BE2C (cell line): ENCODE measurements at regions not wholly inside any gene's neighbourhood (a gene's known extent, or its start where the extent isn't known, plus 50 kb on each side); places are given as distances from the start of the nearest gene placed in this dataset.

Experiments
- DNase-seq: peaks from one replicate; pipeline ENCODE4 v3.0.0-alpha.2; 2020
- H3K27me3 ChIP-seq: fragments of 250-450 bp; sonication (Bioruptor Pico); 2 replicates; pipeline ENCODE4 v1.5.1; 2020; ENCODE audit warnings: mild to moderate bottlenecking
- H3K36me3 ChIP-seq: fragments of 250-450 bp; sonication (Bioruptor Pico); 2 replicates; pipeline ENCODE4 v1.5.1; 2020; ENCODE audit warnings: mild to moderate bottlenecking
- H3K4me1 ChIP-seq: fragments of 250-450 bp; sonication (Bioruptor Pico); 2 replicates; pipeline ENCODE4 v1.5.1; 2020
- H3K4me3 ChIP-seq: 2 replicates; pipeline ENCODE4 v1.5.1; 2011; ENCODE audit warnings: low read depth, low read length
- H3K9me3 ChIP-seq: fragments of 250-450 bp; sonication (Bioruptor Pico); 2 replicates; pipeline ENCODE4 v1.5.1; 2020
- TF ChIP-seq, protein P1 (sequence below): IDR thresholded peaks from 2 replicates; pipeline ENCODE4 v1.5.1; 2012; ENCODE audit warnings: mild to moderate bottlenecking, low read depth, low read length

DNA sequence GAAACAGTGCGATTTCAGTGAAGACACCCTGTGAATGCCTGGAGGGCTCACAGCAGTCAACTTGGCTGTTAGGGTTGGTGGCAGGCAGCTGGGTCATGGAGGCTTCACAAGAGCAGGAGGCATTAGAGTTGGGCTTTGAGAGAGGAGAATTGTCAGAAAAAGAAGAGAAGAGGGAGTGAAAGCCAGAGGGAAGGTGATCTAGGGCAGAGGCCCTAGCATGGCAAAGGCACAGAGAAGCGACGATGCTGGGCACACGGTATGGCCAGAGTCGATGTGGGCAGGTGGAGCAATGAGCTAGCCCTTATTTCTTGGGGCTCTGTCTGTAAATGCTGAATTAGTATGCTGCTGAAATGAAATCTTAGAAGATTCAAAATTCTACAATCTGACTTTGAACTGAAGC is 52.6 kb upstream of the OLFM4 start:
- Histone ChIP-seq H3K27me3 (no peaks in the 10 kb centered on the region), H3K9me3 (no peaks in the 10 kb centered on the region), H3K4me3 (no peak overlapping the region), H3K36me3 (no peaks in the 10 kb centered on the region), H3K4me1 (no peaks in the 10 kb centered on the region)
- DNase-seq: no peak
- TF ChIP-seq, protein P1, sequence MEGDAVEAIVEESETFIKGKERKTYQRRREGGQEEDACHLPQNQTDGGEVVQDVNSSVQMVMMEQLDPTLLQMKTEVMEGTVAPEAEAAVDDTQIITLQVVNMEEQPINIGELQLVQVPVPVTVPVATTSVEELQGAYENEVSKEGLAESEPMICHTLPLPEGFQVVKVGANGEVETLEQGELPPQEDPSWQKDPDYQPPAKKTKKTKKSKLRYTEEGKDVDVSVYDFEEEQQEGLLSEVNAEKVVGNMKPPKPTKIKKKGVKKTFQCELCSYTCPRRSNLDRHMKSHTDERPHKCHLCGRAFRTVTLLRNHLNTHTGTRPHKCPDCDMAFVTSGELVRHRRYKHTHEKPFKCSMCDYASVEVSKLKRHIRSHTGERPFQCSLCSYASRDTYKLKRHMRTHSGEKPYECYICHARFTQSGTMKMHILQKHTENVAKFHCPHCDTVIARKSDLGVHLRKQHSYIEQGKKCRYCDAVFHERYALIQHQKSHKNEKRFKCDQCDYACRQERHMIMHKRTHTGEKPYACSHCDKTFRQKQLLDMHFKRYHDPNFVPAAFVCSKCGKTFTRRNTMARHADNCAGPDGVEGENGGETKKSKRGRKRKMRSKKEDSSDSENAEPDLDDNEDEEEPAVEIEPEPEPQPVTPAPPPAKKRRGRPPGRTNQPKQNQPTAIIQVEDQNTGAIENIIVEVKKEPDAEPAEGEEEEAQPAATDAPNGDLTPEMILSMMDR: no peak

DNA sequence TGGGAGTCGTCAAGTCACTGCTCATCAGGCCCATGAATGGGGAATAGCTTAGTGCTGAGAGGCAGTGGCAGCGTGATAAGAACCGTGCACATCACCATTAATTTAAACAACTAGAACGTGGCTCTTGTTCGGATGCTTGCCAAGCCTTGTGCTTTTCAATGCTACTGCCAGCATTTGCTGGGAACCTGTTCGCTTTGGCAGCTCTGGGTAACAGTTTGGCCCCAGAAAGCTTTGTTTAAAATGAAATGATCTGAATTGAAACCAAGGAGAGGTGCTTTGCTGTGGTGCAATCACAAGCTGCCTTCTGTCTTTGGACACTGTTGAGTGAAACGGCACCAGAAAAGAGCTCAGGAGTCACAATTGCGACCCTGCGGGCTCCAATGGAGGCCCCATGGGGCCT is 53.5 kb upstream of the OLFM4 start:
- Histone ChIP-seq H3K4me1 (no peaks in the 10 kb centered on the region), H3K36me3 (no peaks in the 10 kb centered on the region), H3K27me3 (no peaks in the 10 kb centered on the region), H3K9me3 (no peaks in the 10 kb centered on the region), H3K4me3 (no peak overlapping the region)
- no peak for DNase-seq
- TF ChIP-seq, protein P1: no peak

DNA sequence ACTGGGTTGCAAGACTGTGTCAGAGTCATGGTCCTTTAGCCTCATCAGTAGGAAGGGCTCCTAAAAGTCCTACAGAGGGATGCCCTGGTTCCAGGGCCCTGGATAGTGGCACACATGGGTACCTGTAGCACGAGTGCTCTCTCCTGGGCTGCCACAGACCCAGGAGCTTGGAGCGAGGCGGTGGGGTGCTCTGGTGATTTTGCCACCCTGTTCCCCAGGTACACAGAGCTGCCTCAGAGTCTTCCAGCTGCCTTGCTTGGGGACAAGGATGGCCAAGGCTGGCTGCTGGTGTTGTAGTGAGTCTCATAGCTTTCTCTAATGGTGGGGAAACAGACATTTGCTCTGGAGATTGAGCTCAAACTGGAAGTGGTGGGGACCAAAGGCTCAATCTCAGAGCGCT is 53.9 kb upstream of the OLFM4 start:
- Histone ChIP-seq H3K4me3 (no peak overlapping the region), H3K4me1 (no peaks in the 10 kb centered on the region), H3K9me3 (no peaks in the 10 kb centered on the region), H3K36me3 (no peaks in the 10 kb centered on the region), H3K27me3 (no peaks in the 10 kb centered on the region)
- no peak for DNase-seq
- TF ChIP-seq, protein P1: no peak

DNA sequence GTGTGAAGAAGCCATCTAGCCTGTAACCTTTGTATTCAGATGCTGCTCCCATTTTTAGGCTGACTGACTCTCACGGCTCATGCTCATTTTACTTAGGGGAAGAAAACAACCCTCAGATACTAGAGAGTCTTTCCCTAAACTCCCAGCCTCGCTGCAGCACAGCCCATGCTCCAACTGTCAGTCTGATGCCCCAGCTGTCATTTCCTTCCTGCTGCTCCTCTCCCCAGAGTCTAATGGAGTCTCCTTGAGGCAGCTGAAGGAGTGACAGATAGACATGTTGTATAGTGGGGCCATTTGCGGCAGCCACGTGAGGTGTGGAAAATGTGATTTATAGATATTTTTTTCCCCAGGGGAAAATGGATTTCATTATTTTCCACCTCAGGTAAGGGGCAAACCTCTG is 59.2 kb upstream of the OLFM4 start:
- Histone ChIP-seq H3K9me3 (no peaks in the 10 kb centered on the region), H3K27me3 (0 out of 2 replicates have a peak, but pooled peaks cover 7% of the 10 kb centered on the region), H3K36me3 (no peaks in the 10 kb centered on the region), H3K4me1 (no peaks in the 10 kb centered on the region), H3K4me3 (no peak overlapping the region)
- TF ChIP-seq, protein P1: no peak
- DNase-seq: no peak

DNA sequence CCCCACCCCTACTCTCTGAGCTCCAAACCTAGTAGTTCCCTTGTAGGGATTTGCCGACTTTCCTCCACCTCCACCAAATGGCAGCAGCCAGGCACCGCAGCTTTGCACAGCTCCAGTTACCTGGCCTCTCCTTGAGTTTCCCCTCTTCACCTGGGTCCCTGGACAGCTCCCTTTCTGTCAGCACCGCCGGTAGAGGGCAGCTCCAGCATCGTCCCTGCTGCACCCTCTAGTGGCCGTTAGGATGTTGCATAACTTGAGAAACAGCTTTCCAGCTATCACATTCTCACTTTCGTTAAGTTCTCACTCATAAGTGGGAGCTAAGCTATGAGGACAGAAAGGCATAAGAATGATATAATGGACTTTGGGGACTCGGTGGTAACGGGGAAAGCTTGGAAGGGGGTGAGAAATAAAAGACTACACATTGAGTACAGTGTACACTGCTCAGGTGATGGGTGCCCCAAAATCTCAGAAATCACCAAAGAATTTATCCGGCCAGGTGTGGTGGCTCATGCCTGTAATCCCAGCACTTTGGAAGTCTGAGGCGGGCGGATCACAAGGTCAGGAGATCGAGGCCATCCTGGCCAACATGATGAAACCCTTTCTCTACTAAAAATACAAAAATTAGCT is 60.4 kb upstream of the OLFM4 start:
- H3K4me3 ChIP-seq: no peak overlapping the region
- H3K4me1 ChIP-seq: no peaks in the 10 kb centered on the region
- no peaks in the 10 kb centered on the region for H3K9me3 ChIP-seq
- DNase-seq: peak; percentile 76
- no peaks in the 10 kb centered on the region for H3K36me3 ChIP-seq
- 0 out of 2 replicates have a peak, but pooled peaks cover 7% of the 10 kb centered on the region for H3K27me3 ChIP-seq
- TF ChIP-seq, protein P1: peak; percentile 100

DNA sequence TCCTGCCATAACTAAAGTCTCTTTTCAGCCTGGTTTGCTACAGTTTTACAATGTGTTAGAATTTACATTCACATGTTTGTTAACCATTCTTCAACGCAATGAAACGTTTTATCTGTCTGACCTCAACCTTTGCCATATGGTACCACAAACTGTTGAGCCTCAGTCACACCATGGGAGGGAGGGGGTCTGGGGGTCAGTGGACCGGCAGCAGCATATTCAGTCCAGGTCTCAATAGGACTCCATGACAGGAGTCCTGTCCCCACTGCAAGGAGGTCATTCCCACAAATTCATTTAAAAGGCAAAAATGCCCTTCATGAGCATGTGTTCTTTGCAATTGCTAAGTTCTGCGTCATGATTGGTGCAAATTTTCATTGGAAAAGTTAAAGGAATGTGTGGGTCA is 66.6 kb upstream of the OLFM4 start:
- no peak for DNase-seq
- Histone ChIP-seq H3K4me1 (no peaks in the 10 kb centered on the region), H3K27me3 (0 out of 2 replicates have a peak, but pooled peaks cover 3% of the 10 kb centered on the region), H3K36me3 (no peaks in the 10 kb centered on the region), H3K9me3 (no peaks in the 10 kb centered on the region), H3K4me3 (no peak overlapping the region)
- TF ChIP-seq, protein P1: no peak
